HG02943 (cell line): ENCODE measurements at regions not wholly inside any gene's neighbourhood (a gene's known extent, or its start where the extent isn't known, plus 50 kb on each side); places are given as distances from the start of the nearest gene placed in this dataset.
"Not testable (repeated sequence)": the region's sequence is repeated elsewhere in the genome, so short reads cannot be mapped to it uniquely, and the experiment has no call there.

Source experiments
- ATAC-seq: cut with Tn5 transposase; IDR thresholded peaks from one replicate; pipeline ENCODE4 v1.9.1; 2021; ENCODE audit warnings: mild to moderate bottlenecking, low read depth, moderate library complexity; ENCODE audit not compliant: unreplicated experiment

DNA sequence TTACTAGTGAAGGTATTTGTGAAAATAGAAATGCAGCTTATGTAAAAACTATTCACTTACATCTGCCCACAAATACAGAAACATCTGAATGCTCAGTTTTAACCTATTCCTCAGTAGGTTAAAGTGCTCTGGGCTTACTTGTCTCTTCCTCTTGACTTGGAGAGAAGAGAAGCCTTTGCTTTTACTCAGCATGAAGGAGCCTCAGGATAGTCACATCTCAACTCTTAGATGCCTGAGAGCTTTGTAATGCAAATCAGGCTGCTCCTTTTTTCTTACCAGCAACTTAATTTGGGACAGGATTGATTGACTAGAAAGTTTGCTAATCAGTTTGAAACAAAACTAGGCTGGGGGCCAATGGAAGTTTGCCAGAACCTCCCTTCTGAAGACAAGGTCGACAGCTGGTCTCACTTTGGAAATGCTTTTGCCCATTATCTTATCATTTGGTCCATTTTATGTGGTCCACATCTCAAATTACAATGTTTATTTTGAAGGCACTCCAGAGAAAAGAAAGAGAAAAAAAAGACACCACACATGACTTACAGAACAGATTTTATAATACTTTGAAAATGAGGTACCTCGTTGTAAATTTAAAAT lies 274.9 kb upstream of the FRG1 start:
- not testable (repeated sequence) for ATAC-seq

DNA sequence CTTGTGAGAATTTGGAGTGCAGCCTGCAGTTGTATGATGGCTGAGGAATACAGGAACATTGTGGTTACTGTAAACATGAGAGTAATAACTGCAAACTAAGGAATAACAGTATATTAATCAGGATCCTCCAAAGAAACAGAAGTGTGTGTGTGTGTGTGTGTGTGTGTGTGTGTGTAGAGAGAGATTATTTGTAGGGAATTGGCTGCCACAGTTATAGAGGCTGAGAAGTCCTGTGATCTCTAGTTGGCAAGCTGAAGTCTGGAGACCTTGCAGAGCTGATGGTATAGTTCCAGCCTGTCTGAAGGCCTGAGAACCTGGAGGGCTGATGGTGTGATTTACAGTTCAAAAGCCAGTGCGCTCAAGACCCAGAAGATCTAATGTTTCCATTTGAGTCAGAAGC lies 273.3 kb upstream of the FRG1 start:
- ATAC-seq = not testable (repeated sequence)

DNA sequence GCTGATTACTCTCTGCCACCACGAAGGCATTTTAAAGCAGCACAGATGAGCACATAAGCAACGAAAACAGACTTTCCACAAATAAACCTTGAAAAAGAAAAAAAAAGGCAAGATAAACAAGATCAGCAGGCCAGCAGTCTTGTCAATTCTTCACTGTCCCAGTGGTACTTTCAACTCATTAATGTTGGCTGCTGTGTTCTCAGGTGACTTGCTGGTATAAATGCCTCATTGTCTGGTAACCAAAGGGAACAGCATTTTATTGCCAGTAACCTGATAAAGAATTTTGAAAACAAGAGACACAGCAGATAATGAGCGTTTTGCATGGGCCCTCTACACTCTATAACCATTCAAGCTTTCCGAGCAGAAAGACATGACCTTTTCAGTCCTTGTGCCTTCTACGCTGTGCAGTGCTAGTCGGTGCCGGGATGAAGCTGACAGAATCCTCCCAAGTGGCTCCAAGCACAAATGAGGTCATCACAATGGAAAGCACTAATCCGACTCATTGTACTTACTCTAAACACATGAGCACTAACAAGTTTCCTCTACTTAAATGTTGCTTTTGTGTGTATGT lies 242.9 kb upstream of the FRG1 start:
- ATAC-seq = not testable (repeated sequence)

DNA sequence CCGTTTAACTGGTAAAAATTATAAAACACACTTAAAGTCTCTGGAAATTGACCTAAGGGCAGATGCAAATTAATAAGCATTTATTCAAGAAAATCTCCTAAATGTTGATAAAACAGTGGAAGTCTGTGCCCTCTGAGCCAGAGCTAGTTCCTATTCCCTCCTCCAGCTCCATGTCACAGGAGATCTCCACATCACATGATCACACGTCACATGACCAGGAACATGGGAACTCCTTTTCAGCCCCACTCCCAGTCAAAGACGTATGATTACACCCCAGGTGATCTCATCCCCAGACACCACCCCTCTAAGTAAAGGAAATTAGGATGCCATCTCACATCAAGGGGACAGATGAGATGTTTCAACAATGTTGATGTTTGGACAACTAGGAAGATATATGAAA lies 237.7 kb upstream of the FRG1 start:
- not testable (repeated sequence) for ATAC-seq

DNA sequence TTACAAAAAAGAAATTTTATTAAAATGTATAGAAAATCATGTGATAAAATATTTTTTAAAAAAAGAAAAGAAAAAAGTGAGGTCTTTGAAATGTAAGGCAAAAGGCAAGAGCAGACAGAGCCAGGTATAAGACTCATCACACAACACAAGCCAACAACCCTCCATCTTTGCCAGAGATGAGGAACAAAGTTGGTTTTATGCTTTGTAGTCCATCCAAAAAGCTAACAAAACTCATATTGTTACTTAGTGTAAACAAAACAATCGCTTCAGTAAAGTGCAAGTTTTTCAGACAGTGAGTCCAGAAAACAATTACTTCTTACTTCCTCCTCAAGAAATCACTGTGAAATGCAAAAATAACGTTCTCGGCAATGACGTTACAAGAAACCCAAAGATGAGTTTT lies 233.9 kb upstream of the FRG1 start:
- not testable (repeated sequence) for ATAC-seq

DNA sequence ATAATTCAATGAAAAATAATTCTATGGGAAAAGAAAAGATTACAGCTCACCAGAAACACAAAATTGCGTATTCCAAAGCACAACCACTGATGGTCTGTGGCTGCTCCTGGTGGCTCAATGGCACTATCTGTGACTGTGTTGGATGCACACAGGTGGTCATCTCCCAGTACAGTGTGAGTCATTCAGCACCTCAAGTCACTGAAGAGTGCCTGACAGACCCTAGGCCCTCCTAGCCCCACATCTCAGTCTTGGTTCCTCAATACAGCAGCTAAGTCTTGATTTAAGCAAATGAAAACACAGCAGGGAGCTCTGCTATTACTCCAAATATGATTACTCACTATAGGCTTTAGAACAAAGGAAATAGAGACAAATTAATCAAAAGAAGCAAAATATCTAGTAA lies 233.4 kb upstream of the FRG1 start:
- not testable (repeated sequence) for ATAC-seq

DNA sequence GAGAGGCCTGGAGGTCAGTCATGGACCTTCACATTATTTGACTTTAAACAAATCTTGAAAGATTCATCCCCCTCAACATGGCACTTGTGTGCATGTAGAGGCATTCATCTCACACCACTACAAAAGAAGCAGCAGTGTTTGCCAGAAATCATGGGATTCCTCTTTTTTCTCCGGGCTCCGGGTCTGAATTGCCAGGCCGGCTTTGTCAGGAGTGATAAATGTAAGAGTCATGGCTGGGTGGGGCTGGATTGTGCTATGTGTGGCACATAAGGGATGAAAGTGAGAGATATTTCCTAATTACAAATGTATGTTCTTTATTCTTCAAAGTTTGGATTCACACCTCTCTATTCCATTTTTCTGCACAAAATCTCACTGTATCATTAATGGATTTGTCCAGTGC lies 228.7 kb upstream of the FRG1 start:
- not testable (repeated sequence) for ATAC-seq

DNA sequence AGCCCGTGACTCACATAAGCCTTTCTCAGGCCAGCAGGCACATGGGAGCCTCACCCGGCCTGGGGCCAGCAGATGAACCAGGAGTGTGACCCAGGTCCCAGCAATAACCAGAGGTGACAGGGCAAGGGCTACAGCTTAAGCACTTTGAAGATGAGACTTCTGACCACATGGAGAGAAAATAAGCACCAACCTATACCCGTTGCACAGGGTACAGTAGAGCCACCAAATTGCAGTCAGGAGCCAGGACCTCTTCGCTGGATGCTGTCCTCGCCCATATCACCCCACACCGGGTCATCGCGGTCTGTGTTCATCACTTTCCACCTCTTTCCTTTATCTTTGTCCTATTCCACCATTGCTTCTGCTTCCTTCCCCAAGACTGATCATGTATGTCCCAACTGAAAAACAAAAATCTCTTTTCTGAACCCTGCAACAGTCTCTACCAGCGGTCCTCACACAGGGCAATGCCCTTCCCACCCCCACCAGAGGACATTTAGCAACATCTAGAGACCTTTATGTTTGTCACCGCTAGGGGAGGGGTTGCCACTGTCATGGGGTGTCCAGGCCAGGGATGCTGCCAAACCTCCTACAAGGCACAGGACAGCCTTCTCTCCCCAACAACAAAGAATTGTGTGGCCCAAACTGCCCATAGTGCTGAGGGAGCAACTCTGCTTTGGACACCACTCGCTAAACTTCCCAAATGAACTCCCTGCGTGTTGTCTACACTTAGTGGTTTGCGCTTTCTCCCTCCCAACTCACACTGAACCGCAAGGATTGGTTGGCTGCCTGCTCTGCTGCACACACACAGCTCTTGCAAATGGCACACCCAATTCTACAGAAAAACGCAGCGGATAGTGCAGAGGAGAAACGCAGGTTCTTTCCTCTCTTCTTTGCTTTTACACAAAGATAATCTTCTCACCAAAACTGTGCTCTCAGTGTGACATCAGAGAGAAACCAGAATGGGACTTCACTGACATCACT lies 219.4 kb upstream of the FRG1 start:
- not testable (repeated sequence) for ATAC-seq

DNA sequence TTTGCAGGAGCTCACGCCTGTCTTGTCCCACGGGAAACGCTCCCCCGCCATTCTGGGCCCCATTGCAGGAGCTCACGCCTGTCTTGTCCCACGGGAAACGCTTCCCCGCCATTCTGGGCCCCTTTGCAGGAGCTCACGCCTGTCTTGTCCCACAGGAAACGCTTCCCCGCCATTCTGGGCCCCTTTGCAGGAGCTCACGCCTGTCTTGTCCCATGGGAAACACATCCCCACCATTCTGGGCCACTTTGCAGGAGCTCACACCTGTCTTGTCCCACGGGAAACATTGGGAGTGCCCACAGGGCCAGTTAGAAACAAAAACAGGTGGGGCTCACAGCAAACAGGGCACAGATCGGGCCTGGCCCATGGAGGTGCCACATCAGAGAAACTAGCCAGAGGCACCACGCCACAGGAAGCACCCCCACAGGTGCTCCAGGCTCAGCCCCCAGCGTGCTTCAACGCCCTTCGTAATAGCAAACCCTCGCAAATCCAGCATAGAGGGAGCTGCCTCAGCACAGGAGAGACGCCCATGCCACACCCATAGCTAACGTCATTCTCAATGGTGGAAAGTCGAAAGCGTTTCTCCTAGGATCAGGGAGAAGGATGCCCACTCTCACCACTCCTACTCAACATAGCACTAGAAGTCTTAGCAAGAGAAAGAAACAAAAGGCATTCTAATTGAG lies 218.2 kb upstream of the FRG1 start:
- ATAC-seq = not testable (repeated sequence)

DNA sequence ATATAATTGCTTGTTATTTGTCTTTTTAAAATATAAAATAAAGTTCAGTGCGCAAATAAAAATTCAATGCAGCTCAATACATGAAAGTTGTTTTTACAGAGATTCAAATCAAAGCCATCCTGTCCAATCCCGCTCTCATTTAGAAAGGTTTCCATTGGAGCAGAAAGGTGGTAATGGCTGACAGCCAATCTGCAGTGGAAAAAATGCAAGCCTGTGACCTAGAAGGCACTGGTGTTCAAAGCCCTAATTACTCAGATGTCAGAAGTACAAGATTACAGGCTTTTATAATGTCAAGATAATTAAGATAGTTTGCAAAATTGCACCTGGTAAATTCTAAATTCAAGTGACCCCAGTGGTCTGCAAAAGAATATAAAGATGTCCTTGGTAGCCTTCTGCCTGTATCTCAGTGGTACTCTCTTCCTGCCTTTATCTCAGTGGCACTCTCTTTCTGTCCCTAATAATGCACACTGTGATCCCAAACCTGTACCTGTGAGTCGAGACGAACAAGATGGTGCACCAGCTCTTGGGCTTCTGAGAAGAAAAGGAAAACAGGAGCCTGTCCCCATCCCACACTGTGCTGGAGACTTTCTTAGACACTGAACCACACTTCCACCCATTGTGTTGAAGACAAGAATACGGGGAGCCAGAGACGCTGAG lies 212.6 kb upstream of the FRG1 start:
- not testable (repeated sequence) for ATAC-seq

DNA sequence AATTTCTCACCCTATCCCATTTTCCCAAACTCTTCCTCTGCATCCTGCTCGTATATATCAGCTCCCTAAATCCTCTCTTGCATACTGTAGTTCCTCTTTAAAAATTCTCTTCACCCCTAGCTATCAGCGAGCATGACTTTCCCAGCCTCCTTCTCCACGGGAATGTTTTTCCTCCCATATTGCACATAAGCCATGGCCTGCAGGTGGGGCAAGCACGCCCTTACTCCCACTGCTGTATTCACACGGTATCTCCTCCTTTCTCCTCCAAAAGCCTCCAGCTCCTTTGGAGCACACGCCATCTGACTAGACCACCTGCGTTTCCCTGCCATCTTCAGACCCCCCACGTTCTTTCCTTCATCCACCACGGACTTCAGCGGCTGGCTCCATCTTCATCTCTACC lies 208.7 kb upstream of the FRG1 start:
- ATAC-seq = not testable (repeated sequence)

DNA sequence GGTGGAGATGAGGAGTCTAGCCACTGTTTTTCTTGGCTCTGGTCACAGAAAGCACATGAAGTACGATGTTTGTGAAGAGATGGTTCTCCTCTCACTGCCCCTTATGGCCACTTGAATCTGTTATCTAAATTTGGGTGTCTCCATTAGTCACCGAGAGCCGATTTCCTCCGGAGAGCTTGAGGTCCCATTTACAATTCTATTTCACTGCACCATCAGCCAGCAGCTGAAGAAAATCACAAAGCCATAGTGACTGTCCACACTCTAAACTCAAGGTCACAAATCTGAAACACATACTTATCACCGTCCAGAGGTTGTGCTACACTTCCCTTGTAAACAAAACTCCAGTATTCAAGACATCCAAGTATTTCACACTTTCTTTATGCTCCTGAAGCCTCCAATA lies 207.2 kb upstream of the FRG1 start:
- ATAC-seq = not testable (repeated sequence)

DNA sequence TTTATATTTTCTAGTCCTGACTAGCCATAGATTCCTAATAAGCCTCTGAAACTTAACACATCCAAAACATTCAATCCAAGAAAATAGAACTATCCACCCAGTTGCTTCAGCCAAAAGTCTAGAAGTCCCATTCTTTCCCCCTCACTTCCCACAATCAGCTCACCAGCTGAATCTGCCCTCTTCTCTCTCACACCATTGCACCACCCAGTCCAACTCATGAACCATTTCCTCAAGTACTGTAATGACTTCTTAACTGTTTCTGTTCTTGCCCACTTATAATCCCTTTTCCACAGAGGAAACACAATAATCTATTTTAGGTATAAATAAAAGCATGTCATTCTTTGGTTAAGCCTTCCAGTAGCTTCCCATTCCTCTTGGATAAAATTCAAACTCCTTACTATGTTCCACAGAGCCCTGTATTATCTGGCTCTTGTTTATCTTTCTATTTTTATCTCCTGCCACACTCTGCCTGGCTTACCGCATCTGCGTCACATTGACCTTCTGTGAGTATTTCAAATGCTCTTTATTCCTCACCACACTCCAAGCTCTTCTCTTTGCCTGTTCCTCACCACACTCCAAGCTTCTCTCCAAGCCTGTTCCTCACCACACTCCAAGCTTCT lies 205.9 kb upstream of the FRG1 start:
- ATAC-seq = not testable (repeated sequence)

DNA sequence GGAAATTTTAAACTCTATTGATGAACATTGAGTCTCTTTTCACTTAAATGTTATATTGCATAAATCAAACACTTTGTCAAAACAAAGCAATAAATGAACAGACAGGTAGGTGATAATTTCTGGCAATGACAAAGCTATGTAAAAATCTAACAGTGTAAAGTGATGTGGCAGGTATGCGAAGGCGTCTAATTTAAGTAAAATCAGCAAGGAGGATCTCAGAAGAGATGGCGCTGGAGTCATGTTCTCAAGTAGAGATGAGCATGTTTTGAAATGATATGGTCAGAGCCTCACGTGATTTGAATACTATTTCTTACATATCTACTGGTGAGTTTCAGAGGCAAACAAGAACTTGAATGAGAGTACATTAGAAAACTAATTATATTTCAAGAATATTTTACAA lies 204.0 kb upstream of the FRG1 start:
- ATAC-seq = not testable (repeated sequence)

DNA sequence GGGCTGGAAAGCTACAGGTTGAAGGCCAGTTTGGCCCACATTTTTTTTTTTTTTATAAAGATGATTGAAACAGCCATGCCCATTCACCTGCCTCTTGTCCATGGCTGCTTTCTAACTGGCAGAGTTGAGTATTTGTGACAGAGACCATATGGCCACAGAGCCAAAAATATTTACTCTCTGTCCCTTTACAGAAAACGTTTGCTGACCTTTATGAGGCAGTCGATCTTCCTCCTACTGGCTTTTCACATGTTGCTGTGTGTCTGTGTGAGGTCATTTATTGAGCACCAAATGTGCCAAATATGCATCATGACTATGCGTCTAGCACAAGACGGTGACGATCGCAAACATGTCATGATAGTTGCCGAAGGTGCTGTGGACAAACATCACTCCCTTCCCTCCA lies 200.6 kb upstream of the FRG1 start:
- ATAC-seq = not testable (repeated sequence)

DNA sequence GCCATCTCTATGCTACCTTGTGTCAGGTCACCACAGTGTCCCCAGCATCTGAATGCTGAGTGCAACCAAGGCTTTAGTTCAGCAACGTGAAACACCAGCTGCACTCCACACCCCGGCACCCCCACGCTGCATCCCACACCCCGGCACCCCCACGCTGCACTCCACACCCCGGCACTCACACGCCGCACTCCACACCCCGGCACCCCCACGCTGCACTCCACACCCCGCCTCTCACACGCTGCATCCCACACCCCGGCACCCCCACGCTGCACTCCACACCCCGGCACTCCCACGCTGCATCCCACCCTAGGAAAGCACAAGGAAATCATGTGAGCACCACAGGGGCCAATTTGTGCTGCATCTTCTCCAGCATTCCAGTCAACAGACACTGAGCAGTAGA lies 199.8 kb upstream of the FRG1 start:
- ATAC-seq = no peak

DNA sequence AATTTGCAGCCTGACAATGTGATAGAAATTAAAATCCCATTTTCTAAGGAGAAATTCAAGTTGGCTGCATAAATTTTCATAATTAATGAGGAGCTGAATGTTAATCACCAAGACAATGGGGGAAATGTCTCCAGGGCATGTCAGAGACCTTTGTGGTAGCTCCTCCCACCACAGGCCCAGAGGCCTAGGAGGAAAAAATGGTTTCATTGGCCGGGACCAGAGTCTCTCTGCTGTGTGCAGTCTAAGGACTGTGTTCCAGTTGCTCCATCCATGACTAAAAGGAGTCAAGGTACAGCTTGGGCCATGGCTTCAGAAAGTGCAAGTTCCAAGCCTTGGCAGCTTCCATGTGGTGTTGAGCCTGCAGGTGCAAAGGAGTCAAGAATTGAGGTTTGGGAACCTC lies 187.6 kb upstream of the FRG1 start:
- ATAC-seq = not testable (repeated sequence)

DNA sequence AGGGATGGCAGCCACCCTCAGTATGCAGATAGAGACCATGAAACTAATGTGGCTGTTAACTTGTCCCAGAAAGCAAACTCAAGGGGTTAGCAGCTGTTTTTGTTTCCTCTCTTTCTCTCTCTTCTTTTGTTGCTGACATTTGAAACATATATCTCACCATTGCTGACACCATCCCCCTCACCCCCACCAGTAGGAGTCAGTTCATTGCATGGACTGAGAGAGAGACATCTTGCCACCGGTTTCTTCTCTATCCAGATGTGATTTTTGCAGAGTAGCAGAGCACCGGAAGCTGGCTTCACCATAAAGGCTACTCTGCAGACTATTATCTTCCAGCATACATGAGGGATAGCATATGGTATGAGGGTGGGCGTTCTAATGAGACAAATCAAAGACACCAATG lies 177.1 kb upstream of the FRG1 start:
- no peak for ATAC-seq

DNA sequence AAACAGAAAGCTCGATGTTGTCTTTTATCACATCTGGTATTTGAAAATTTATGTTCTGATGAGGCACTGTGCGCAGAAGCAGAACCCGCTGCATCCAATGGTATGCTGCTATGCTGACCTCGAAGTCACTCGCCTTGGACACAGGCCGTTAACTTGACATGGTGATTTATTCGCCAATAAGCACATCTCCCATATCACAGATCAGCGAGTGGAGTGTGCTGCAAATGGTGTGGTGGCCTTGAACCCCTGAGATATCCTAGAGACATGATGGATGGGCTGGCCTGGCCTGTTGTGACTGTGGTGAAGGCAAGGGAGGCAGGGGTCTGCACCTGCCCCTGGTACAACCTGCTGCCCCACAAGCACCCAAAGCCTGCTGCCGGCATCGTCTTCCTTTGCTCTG lies 175.4 kb upstream of the FRG1 start:
- ATAC-seq = no peak

DNA sequence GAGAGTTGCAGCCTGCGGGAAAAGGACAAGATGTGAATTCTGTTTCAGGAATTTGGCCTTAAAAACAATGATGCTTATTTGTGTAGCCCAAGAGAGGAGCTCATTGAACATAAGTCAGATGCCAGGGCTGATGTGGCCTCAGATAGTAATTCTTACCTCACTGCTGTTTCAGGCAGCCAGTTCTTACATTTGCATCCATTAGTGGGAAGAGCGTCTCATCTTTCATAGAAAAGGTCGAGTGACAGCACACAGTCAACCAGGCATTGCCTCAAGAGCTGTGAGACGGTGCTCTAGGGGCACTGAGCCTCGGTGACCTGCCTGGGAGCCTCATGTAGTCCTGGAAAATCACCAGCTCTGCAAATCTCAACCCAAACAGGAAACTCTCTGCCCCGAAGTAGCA lies 174.9 kb upstream of the FRG1 start:
- ATAC-seq = no peak
